GM19324 (cell line): ENCODE measurements at regions not wholly inside any gene's neighbourhood (a gene's known extent, or its start where the extent isn't known, plus 50 kb on each side); places are given as distances from the start of the nearest gene placed in this dataset.

Source experiments
- ATAC-seq: cut with Tn5 transposase; IDR thresholded peaks from one replicate; pipeline ENCODE4 v1.9.1; 2021; ENCODE audit warnings: mild to moderate bottlenecking, moderate library complexity; ENCODE audit not compliant: unreplicated experiment, low FRiP score

- no peak for ATAC-seq
These were observed 227.5 kb upstream of the STARD13 start for GRCh38 chr13:33512880-33513554.

- no peak for ATAC-seq
These were observed 228.8 kb upstream of the STARD13 start for GRCh38 chr13:33514362-33514761.

- ATAC-seq: no peak
These were observed 229.6 kb upstream of the STARD13 start for GRCh38 chr13:33515146-33515545.

- ATAC-seq: no peak
These were observed 232.9 kb upstream of the STARD13 start for GRCh38 chr13:33518452-33518851.

- no peak for ATAC-seq
These were observed 234.3 kb upstream of the STARD13 start for GRCh38 chr13:33519561-33520467.

- ATAC-seq: no peak
These were observed 234.9 kb upstream of the STARD13 start for GRCh38 chr13:33520468-33520839.

GRCh38 chr13:33524086-33524485, 238.5 kb upstream of the STARD13 start:
- no peak for ATAC-seq

- no peak for ATAC-seq
These were observed 240.2 kb upstream of the STARD13 start for GRCh38 chr13:33525763-33526162.

GRCh38 chr13:33526718-33527117, 241.2 kb upstream of the STARD13 start:
- ATAC-seq: no peak

GRCh38 chr13:33528896-33529295, 243.3 kb upstream of the STARD13 start:
- ATAC-seq: no peak

GRCh38 chr13:33531484-33531883, 245.9 kb upstream of the STARD13 start:
- no peak for ATAC-seq

GRCh38 chr13:33535061-33535460, 249.5 kb upstream of the STARD13 start:
- ATAC-seq: no peak

- ATAC-seq: no peak
These were observed 251.0 kb upstream of the STARD13 start for GRCh38 chr13:33536601-33537000.

- no peak for ATAC-seq
These were observed 251.5 kb upstream of the STARD13 start for GRCh38 chr13:33537026-33537425.

- ATAC-seq: no peak
These were observed 252.1 kb upstream of the STARD13 start for GRCh38 chr13:33537676-33538075.

GRCh38 chr13:33541456-33541855, 255.9 kb upstream of the STARD13 start:
- no peak for ATAC-seq

- ATAC-seq: no peak
These were observed 256.4 kb upstream of the STARD13 start for GRCh38 chr13:33541962-33542308.

GRCh38 chr13:33542309-33543088, 256.9 kb upstream of the STARD13 start:
- ATAC-seq: peak; percentile 95

GRCh38 chr13:33543089-33543459, 257.5 kb upstream of the STARD13 start:
- ATAC-seq: peak; percentile 2

- ATAC-seq: no peak
These were observed 258.2 kb upstream of the STARD13 start for GRCh38 chr13:33543631-33544265.

- no peak for ATAC-seq
These were observed 258.8 kb upstream of the STARD13 start for GRCh38 chr13:33544308-33544707.
